ENCODE measurements at regions not wholly inside any gene's neighbourhood (a gene's known extent, or its start where the extent isn't known, plus 50 kb on each side); places are given as distances from the start of the nearest gene placed in this dataset.

DNA sequence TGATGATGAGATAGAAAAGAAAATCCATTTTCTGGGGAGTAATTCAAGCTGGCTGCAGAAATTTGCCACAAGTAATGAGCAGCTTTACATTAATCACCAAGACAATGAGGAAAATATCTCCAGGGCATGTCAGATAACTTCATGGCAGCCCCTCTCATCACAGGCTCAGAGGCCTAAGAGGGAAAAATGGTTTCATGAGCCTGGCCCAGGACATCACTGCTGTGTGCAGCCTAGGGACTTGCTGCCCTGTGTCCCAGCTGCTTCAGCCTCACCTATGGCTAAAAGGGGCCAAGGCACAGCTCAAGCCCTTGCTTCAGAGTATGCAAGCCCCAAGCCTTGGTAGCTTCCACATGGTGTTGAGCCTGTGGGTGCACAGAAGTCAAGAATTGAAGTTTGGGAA is 161.7 kb downstream of the OPA1 start:
- intact Hi-C loops (cut with micrococcal nuclease), result no loop called here
- ATAC-seq (no peak), DNase-seq (no peak)

DNA sequence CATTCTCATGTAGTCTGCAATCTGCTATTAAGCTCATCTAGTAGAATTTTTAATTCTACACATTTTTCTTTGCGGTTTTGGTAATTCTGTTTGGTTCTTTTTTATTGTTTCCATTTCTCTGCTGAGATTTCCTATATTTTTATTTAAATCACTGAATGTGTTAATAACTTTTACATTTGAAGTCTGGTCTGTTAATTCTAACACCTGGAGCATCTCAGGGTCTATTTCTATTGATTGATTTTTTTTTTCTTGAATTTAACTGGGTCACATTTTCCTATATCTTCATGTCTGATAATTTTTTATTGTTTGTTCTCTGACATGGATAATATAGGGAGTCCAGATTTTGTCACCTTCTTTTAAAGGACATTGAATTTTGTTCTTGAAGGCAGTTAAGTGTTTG is 163.5 kb downstream of the OPA1 start:
- intact Hi-C loops (cut with micrococcal nuclease), result no loop called here
- ATAC-seq (no peak), DNase-seq (no peak)

DNA sequence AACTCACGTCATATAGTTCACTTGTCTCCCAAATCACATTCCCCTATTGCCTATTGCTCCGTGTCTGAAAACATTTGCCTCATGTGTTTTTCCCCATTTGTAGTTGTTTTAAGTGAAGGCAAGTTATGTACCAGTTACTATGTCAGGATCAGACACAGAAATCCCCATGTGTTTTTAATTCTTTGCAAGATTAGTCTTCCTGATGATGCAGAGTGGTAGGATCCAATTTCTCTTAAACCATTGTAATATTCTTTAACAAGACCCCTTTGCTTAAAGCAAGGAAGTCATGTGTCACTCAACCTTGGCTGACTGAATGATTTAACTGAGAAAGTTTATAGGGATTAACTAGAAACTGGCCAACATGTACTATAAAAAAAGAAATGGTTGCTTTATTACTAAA is 164.4 kb downstream of the OPA1 start:
- ATAC-seq (no peak), DNase-seq (no peak)

DNA sequence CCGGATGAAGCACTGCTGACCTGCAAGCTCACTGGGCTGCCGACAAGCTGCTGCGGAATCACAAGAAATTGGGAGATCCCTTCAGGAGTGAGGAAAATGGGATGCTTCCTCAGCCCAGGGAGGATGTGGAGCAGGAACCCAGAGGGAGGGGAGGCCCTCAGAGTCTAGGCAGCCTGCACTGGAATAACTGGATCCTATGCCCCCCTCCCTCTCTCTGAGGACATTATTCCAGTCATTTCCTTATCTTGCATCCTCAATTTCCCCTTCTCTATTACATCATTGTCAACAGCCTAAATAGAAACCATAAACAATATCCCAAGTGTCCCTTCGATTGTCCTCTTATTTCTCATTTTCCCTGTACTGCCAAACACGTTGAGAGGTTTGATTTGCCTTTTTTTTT is 169.0 kb downstream of the OPA1 start:
- DNase-seq, result no peak
- intact Hi-C loops (cut with micrococcal nuclease), result no loop called here
- ATAC-seq, result no peak

More for the DNA sequence above, 164.4 kb downstream of the OPA1 start:
- intact Hi-C loops (cut with micrococcal nuclease), result no loop called here

DNA sequence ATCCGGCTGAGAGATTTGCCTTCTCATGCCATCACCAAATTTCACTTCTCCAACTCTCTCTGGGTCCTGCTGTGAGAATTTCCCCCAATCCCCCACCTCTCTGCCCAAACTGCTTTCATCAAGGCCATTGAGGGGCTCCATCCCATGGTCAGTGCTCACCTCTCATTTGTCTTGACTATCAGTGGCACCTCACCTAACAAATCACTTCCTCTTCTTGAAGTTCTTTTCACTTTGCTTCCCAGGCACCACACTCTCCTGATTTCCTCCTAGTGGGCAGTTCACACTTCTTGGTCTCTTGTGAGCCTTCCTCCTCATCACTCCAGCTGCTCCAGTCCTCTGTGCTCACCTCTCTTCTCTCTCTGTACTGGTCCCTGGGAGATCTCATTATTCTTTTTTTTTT is 169.6 kb downstream of the OPA1 start:
- DNase-seq (no peak), ATAC-seq (no peak)
- intact Hi-C loops (cut with micrococcal nuclease), result no loop called here

DNA sequence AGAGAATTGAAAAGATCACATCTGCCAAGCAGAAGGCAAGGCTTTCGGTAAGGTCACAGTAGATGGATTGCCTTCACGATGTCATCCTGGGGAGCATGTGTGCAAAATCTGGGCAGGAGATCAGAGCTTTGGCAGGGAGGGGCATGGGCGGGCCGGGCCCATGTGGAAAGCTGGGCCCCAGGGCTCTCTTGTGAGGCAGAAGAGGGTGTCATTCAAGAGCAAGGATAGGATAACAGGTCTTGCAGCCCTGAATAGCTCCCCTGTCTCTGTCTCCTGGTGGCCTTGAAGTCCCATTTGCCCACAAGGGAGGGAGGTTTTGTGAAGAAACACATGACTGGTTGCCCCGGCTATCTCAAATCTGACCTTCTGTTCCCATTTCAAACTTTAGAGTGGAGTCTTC is 172.0 kb downstream of the OPA1 start:
- no peak for DNase-seq
- intact Hi-C loops (cut with micrococcal nuclease), result no loop called here
- ATAC-seq, result no peak

DNA sequence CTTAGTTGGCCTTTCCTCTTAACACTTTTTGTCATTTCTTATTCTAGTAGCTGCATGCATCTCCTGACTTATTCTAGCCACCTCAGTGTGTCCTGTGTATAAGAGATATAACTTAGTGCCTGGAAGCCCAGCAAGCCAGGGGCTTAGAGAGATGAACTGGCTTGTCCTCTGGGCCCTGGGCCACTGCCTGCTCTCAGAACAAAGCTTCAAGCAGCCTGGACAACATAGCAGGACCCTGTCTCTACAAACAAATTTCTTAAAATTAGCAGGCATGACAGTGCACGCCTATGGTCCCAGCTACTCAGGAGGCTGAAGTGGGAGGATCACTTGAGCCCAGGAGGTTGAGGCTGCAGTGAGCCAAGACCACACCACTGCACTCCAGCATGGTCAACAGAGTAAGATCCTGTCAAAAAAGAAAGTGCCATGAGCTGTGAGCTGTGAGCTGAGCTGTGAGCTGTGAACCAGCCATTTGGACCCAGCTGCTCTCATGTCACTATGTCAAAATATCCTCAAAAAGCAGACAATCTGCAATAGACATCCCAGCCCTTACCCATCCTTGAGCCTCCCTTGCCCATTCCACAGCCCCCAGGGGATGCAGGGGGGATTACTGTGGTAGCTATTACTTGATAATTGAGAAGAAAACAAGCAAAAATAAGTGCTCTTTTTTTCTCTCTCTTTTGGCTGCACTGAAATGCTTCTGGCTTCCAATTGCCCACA is 174.5 kb downstream of the OPA1 start:
- DNase-seq (no peak), ATAC-seq (peak; percentile 44)
- intact Hi-C loops (cut with micrococcal nuclease), result no loop called here

DNA sequence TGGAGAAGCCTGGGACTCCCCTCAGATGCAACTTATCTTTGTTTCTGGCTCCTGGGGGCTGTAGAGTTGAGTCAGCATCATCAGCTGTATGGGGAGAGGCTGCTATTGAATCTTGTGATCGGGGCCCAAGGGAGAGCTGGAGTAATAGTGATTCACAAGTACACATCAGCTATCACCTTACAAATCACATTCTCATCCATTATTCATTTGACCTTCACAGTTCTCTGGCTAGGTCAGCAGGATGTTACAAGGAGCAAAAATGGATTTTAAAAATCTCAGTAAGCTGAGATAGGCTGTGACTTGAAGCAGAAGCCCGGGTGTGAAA is 175.0 kb downstream of the OPA1 start:
- ATAC-seq, result peak; percentile 57

DNA sequence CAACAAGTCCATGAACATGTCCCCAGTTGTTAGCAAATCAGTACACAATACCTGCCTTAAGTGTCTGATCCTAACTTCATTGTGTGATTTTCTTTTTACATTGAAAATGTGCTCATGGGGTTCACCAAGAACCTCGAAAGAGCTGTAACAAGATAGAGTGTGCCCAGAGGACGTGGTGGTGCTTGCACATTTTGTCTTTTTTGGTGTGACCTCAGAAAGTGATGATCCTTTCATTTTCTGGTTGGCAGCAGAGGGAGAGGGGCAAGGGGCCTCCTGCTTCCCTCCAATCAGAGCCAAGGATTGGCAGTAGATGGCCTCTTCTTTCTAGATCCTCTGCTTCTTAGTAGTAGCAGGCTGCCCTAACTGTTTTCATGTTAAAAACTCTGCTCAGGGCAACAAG is 176.4 kb downstream of the OPA1 start:
- no peak for ATAC-seq
- no peak for DNase-seq
- intact Hi-C loops (cut with micrococcal nuclease), result no loop called here

More for the DNA sequence above, 175.0 kb downstream of the OPA1 start:
- no peak for DNase-seq
- intact Hi-C loops (cut with micrococcal nuclease), result no loop called here

DNA sequence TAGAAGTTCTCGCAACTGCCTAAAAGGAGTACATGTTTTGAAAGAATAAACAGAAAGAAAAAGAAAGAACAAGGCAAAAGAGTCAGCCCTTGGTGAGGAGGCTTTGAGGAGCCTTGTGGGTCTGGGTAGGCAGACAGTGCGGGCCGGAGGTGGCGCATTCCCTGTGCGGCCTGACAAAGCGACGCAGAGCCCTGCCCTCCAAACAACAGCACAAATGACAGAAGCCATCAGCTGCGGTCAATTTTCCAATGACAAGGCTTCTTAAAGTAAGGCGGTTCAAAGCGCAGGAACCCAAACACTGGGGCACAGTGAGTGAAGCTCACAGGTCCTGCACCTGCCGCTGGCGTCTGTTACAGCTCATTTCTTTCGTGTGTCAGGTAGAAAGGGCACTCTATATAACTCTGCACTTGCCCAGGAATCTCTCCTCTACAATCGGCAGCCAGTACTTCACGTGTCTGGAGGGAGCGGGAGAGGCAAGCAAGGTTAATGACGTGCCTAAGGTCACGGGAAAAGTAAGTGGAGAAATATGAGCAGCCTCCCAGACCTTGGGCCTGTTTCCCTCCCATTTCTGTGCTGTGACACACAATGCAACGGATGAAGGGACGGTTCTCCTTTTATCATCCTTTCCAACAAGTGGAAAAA is 178.1 kb downstream of the OPA1 start:
- DNase-seq (no peak), ATAC-seq (no peak)
- intact Hi-C loops (cut with micrococcal nuclease), result no loop called here

DNA sequence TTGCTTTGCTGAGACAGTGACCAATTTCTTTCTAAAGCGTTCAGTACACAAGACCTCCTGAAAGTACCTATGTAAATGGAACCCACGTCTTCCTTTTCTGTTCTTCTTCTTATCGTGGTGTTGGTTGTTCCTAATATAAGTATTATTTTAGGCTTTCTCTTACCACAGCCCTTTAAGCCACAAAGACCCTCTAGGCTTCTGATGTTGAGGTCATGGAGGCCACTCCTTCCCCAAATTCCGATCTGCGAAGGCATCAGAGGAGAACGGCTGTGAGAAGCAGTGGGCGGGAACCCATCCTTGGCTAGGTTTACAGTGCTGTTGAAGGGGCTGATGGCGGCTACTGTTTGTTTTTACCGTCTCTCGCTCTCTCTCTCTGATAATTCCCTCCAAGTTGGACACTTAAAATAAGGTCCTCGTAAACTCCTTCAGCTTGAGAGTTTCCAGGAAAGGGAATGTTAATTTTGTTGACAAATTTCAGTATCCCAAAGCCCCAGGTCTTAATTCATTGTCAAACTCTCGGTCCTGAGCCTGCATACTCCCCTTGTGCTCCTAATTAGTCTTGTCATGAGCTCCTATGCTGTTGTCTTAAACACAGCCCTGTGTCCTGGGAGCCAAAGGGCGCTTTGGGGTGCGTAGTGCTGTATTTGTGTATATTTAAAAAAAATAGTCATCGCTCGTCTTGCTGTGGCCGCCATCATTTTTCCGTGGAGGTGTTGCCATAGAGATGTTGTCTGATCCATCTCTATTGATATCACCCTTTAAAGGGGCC is 178.8 kb downstream of the OPA1 start:
- DNase-seq (no peak), ATAC-seq (no peak)
- intact Hi-C loops (cut with micrococcal nuclease), result no loop called here

DNA sequence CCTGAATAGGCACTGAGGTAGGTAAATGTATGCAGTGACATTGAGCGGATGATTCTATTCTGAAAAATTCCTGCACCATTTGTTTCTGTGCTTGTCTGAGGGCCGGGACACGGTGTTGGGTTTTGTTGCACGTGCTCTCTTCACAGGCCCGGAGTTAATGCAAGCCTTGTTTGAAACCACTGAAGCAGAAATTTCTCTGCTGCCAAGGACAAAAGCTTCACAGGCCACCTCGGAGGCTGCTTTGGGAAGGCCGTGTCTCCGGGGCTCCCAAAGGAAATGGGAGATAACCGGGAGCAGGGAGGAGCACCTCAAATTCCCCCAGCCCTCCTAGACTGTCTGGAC is 179.4 kb downstream of the OPA1 start:
- no peak for ATAC-seq
- intact Hi-C loops (cut with micrococcal nuclease), result no loop called here
- DNase-seq, result no peak

DNA sequence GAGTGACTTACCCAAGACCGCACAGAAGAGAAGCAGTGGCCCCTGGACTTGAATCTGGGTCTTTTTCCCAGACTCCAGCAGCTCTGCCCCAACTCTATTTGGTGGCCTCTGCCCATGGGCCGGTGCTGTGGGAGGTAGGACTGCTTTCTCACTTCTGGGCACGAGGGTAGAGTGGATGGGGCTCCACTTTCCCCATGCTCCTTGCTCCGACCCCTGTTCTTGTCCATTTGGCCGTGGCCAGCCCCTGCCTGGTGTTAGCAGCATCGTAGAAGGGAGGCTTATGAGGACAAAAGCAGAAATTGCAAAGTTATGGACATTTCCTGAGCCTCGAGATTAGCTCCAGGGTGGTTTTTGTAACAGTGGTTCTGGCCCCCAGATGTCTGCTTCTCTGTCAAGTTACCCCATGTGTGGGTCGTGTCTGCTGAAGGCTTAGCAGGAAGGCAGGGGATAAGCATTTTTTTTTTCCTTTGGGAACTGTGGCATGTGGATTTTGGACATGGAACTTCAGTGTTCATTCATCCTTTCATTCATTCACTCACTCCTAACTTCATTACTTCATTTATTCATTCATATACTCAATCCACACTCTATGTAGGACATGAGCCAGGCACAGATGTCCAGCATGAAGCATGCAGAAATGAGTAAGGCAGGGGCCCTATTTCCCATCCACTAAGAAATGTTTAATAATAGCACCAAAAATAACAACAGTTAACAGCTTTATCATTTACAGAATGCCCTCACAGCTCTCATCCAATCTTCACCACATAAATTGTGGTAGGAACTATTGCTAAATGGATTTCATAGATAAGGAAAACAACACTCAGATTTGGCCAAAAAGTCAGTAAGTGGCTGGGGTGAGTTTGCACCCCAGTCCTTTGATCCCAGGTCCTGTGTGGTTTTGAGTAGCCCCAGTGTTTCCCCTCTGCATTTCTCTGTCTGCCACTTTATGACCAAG is 180.5 kb downstream of the OPA1 start:
- intact Hi-C loops (cut with micrococcal nuclease), result no loop called here
- DNase-seq (no peak), ATAC-seq (no peak)

DNA sequence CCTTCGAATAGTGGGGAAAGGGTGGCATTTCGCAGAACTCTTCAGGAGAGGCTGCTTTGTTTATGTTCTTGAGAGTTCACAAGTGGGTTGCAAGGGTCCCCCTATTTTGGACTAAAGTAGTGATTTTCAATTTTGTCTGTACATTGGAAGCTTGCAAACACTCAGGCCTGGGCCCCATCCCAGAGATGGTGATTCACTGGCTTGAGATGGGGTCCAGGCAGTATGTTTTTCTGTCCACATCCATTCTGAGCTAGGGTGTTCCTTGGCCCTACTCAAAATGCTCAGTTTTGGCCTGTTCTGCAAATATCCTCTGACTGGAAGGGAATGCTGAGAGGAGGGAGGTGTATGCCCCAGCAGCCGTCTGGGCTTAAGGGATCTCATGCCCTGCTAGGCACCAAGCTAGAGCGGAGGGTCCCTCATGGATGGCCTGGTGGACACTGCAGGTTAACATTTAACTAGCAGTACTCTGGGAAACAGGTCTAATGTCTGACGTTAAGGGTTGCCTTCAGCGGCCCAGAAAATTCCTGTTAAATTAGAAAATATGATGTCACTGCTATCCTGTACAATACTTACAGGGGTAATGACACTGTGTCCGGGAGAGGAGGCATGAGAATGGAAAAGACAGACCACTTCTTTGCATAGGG is 181.4 kb downstream of the OPA1 start:
- ATAC-seq, result no peak
- intact Hi-C loops (cut with micrococcal nuclease), result no loop called here
- no peak for DNase-seq

DNA sequence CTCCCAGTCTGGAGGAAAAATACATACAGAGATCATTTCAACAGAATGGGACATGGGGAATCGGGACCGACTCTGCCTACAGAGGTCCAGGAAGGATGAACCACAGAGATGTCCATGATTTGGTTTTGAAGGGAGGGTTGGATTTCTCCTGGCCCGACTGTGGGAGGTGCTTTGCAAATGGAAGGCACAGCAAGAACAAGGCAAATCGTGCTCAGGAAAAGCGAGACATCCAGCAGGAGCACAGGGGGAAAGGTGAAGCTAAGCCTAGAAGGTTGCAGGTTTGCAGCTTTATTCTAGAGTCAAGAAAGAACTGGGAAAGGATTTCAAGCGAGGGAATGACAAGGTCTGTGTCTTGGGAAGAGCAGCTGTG is 181.9 kb downstream of the OPA1 start:
- intact Hi-C loops (cut with micrococcal nuclease), result no loop called here
- DNase-seq (no peak), ATAC-seq (no peak)

DNA sequence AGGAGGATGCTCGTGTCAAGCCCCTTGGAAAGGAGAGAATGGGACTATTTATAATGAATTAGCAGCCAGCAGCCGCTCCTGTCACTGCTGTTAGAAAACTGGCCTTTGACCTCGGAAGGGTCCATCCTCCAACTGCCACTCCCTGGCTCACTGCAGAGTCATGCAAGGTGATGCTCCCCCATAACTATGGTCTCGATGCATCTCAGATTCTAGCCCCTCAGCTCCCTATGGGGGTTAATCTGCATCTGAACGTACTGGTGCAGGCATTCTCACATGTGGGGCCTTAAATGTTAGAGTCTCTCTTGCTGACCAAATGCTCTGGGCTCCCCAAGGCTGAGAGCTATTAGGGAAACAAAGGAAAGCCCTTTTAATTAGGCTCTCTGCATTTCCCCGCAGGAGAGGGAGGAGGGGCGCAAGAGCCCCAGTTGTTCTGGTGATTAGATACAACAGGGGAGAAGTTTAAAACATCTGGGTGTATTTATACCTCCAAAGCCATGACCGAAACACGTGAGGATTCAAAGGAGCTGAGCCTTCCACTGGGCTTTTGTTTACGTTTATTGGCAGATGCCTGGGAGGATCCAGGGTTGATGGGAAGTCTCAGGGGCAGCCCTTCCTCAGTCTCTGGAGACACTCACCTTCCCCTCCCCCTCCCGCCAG is 182.5 kb downstream of the OPA1 start:
- intact Hi-C loops (cut with micrococcal nuclease), result no loop called here
- no peak for DNase-seq
- ATAC-seq, result no peak

DNA sequence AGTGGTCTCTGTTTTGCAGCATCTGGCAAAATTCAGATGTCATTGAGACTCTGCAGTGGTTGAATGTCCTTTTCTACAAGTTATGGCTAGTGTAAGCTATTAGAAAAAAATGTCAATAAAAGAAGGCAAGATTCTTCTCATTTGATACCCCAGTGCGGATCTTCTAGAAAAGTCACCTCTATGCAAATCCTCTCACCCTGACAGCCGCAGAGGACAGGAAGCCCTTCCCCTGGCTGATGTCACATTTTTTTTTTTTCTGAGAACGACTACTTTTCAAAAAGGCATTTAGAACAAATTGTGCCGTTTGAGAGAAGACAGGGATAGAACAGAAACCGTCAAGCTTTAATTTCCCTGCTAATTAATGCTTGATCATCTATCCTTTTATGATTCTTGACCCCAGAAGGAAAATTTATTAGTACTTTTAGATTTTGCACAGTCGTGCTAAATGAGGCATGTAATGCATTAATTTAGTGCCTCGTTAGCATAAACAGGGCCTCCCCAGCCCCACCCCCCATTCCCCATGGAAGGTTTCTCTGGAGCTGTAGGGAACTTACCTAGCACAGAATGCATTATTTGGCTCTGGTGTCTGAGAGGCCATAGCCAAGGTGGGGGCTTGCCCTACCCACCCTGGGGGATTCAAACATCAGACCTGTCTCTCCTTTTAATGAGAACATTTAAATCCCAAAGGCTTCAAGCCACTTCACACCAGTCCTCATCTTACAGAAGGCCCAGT is 183.8 kb downstream of the OPA1 start:
- ATAC-seq (no peak), DNase-seq (no peak)
- intact Hi-C loops (cut with micrococcal nuclease), result no loop called here

DNA sequence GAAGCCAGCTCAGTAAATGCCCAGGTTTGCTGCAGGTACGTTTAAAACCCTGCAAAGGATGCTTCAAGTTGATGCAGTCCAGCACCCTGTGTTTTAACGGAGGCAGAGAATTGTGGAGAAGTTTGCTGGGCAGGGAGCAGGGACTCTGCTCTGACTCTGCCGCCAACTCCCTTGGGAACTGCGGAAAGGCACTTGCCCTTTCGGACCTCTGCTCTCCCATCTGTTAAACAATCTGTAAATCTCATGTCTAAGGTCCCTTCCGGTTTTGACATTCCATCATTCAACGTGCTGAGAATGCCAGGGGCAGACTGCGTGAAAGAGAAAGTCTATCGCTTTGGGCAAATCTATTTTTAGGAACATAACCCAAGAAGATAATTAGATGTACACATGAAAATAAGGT is 184.5 kb downstream of the OPA1 start:
- intact Hi-C loops (cut with micrococcal nuclease), result no loop called here

More for the DNA sequence above, 184.5 kb downstream of the OPA1 start:
- ATAC-seq (no peak), DNase-seq (no peak)
